ENCODE measurements at regions not wholly inside any gene's neighbourhood (a gene's known extent, or its start where the extent isn't known, plus 50 kb on each side); places are given as distances from the start of the nearest gene placed in this dataset.

- TF ChIP-seq, protein P1, sequence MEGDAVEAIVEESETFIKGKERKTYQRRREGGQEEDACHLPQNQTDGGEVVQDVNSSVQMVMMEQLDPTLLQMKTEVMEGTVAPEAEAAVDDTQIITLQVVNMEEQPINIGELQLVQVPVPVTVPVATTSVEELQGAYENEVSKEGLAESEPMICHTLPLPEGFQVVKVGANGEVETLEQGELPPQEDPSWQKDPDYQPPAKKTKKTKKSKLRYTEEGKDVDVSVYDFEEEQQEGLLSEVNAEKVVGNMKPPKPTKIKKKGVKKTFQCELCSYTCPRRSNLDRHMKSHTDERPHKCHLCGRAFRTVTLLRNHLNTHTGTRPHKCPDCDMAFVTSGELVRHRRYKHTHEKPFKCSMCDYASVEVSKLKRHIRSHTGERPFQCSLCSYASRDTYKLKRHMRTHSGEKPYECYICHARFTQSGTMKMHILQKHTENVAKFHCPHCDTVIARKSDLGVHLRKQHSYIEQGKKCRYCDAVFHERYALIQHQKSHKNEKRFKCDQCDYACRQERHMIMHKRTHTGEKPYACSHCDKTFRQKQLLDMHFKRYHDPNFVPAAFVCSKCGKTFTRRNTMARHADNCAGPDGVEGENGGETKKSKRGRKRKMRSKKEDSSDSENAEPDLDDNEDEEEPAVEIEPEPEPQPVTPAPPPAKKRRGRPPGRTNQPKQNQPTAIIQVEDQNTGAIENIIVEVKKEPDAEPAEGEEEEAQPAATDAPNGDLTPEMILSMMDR (IDR thresholded peaks at IDR 0.05) = no peak
- TF ChIP-seq POLR2A (IDR thresholded peaks at IDR 0.05) = no peak
- TF ChIP-seq POLR2AphosphoS5 (IDR thresholded peaks at IDR 0.05) = no peak
These were observed 353.5 kb downstream of the ENC1 start for GRCh38 chr5:74286734-74287695.
